ENCODE measurements at regions not wholly inside any gene's neighbourhood (a gene's known extent, or its start where the extent isn't known, plus 50 kb on each side); places are given as distances from the start of the nearest gene placed in this dataset.
"Not testable (repeated sequence)": the region's sequence is repeated elsewhere in the genome, so short reads cannot be mapped to it uniquely, and the experiment has no call there.

- H3K4me3 ChIP-seq (ENCODE audit: low read depth in 1 of 2, low read length in 2 of 2), result no peak overlapping the region
- no peaks in the 10 kb centered on the region for H3K4me1 ChIP-seq (ENCODE audit: control insufficient read depth in 1 of 2, insufficient read depth in 2 of 2, low read length in 2 of 2)
- no peak overlapping the region for H3K27ac ChIP-seq (ENCODE audit: low read length)
- no peaks in the 10 kb centered on the region for H3K36me3 ChIP-seq (ENCODE audit: control insufficient read depth in 1 of 2, insufficient read depth in 2 of 2, low read length in 2 of 2)
- no peaks in the 10 kb centered on the region for H3K27me3 ChIP-seq (ENCODE audit: low read depth, low read length)
- H3K9me3 ChIP-seq (ENCODE audit: control insufficient read depth in 1 of 2, low read length in 2 of 2), result peaks cover 0 to 3% of the 10 kb centered on the region in 2 donors
These were observed 129.8 kb upstream of the PRDX6 start for GRCh38 chr1:173347282-173347818.

- not testable (repeated sequence) for H3K36me3 ChIP-seq (ENCODE audit: control insufficient read depth in 1 of 2, insufficient read depth in 2 of 2, low read length in 2 of 2); H3K4me1 ChIP-seq (ENCODE audit: control insufficient read depth in 1 of 2, insufficient read depth in 2 of 2, low read length in 2 of 2); H3K9me3 ChIP-seq (ENCODE audit: control insufficient read depth in 1 of 2, low read length in 2 of 2); H3K27me3 ChIP-seq (ENCODE audit: low read depth, low read length); H3K4me3 ChIP-seq (ENCODE audit: low read depth in 1 of 2, low read length in 2 of 2); H3K27ac ChIP-seq (ENCODE audit: low read length)
These were observed 124.5 kb upstream of the PRDX6 start for GRCh38 chr1:173352635-173353034.

GRCh38 chr1:173353350-173353749 lies 123.8 kb upstream of the PRDX6 start:
- Histone ChIP-seq H3K4me3 (ENCODE audit: low read depth in 1 of 2, low read length in 2 of 2) (no peak overlapping the region), H3K9me3 (ENCODE audit: control insufficient read depth in 1 of 2, low read length in 2 of 2) (peaks cover 0 to 8% of the 10 kb centered on the region in 2 donors), H3K4me1 (ENCODE audit: control insufficient read depth in 1 of 2, insufficient read depth in 2 of 2, low read length in 2 of 2) (no peaks in the 10 kb centered on the region), H3K27ac (ENCODE audit: low read length) (no peak overlapping the region), H3K27me3 (ENCODE audit: low read depth, low read length) (no peaks in the 10 kb centered on the region), H3K36me3 (ENCODE audit: control insufficient read depth in 1 of 2, insufficient read depth in 2 of 2, low read length in 2 of 2) (no peaks in the 10 kb centered on the region)

GRCh38 chr1:173354937-173355280 lies 122.2 kb upstream of the PRDX6 start:
- Histone ChIP-seq H3K27ac (ENCODE audit: low read length) (no peak overlapping the region), H3K27me3 (ENCODE audit: low read depth, low read length) (no peaks in the 10 kb centered on the region), H3K4me3 (ENCODE audit: low read depth in 1 of 2, low read length in 2 of 2) (no peak overlapping the region), H3K4me1 (ENCODE audit: control insufficient read depth in 1 of 2, insufficient read depth in 2 of 2, low read length in 2 of 2) (no peaks in the 10 kb centered on the region), H3K36me3 (ENCODE audit: control insufficient read depth in 1 of 2, insufficient read depth in 2 of 2, low read length in 2 of 2) (no peaks in the 10 kb centered on the region), H3K9me3 (ENCODE audit: control insufficient read depth in 1 of 2, low read length in 2 of 2) (peaks cover 0 to 8% of the 10 kb centered on the region in 2 donors)

- no peak overlapping the region for H3K4me3 ChIP-seq (ENCODE audit: low read depth in 1 of 2, low read length in 2 of 2)
- H3K27ac ChIP-seq (ENCODE audit: low read length), result no peak overlapping the region
- no peaks in the 10 kb centered on the region for H3K4me1 ChIP-seq (ENCODE audit: control insufficient read depth in 1 of 2, insufficient read depth in 2 of 2, low read length in 2 of 2)
- no peaks in the 10 kb centered on the region for H3K27me3 ChIP-seq (ENCODE audit: low read depth, low read length)
- peaks cover 0 to 8% of the 10 kb centered on the region in 2 donors for H3K9me3 ChIP-seq (ENCODE audit: control insufficient read depth in 1 of 2, low read length in 2 of 2)
- H3K36me3 ChIP-seq (ENCODE audit: control insufficient read depth in 1 of 2, insufficient read depth in 2 of 2, low read length in 2 of 2), result no peaks in the 10 kb centered on the region
These were observed 121.7 kb upstream of the PRDX6 start for GRCh38 chr1:173355281-173356031.

GRCh38 chr1:173356191-173356762 lies 120.9 kb upstream of the PRDX6 start:
- peaks cover 0 to 8% of the 10 kb centered on the region in 2 donors for H3K9me3 ChIP-seq (ENCODE audit: control insufficient read depth in 1 of 2, low read length in 2 of 2)

GRCh38 chr1:173360487-173361063 lies 116.6 kb upstream of the PRDX6 start:
- Histone ChIP-seq H3K4me3 (ENCODE audit: low read depth in 1 of 2, low read length in 2 of 2) (no peak overlapping the region), H3K27ac (ENCODE audit: low read length) (no peak overlapping the region), H3K4me1 (ENCODE audit: control insufficient read depth in 1 of 2, insufficient read depth in 2 of 2, low read length in 2 of 2) (no peaks in the 10 kb centered on the region), H3K9me3 (ENCODE audit: control insufficient read depth in 1 of 2, low read length in 2 of 2) (no peaks in the 10 kb centered on the region), H3K27me3 (ENCODE audit: low read depth, low read length) (no peaks in the 10 kb centered on the region), H3K36me3 (ENCODE audit: control insufficient read depth in 1 of 2, insufficient read depth in 2 of 2, low read length in 2 of 2) (no peaks in the 10 kb centered on the region)

More at GRCh38 chr1:173356191-173356762, 120.9 kb upstream of the PRDX6 start:
- Histone ChIP-seq H3K4me3 (ENCODE audit: low read depth in 1 of 2, low read length in 2 of 2) (no peak overlapping the region), H3K27ac (ENCODE audit: low read length) (no peak overlapping the region), H3K36me3 (ENCODE audit: control insufficient read depth in 1 of 2, insufficient read depth in 2 of 2, low read length in 2 of 2) (no peaks in the 10 kb centered on the region), H3K27me3 (ENCODE audit: low read depth, low read length) (no peaks in the 10 kb centered on the region), H3K4me1 (ENCODE audit: control insufficient read depth in 1 of 2, insufficient read depth in 2 of 2, low read length in 2 of 2) (no peaks in the 10 kb centered on the region)

- Histone ChIP-seq H3K27me3 (ENCODE audit: low read depth, low read length) (no peaks in the 10 kb centered on the region), H3K9me3 (ENCODE audit: control insufficient read depth in 1 of 2, low read length in 2 of 2) (no peaks in the 10 kb centered on the region), H3K27ac (ENCODE audit: low read length) (no peak overlapping the region), H3K36me3 (ENCODE audit: control insufficient read depth in 1 of 2, insufficient read depth in 2 of 2, low read length in 2 of 2) (no peaks in the 10 kb centered on the region), H3K4me3 (ENCODE audit: low read depth in 1 of 2, low read length in 2 of 2) (no peak overlapping the region), H3K4me1 (ENCODE audit: control insufficient read depth in 1 of 2, insufficient read depth in 2 of 2, low read length in 2 of 2) (no peaks in the 10 kb centered on the region)
These were observed 114.6 kb upstream of the PRDX6 start for GRCh38 chr1:173362543-173362942.

GRCh38 chr1:173364827-173365226 lies 112.3 kb upstream of the PRDX6 start:
- Histone ChIP-seq H3K4me3 (ENCODE audit: low read depth in 1 of 2, low read length in 2 of 2) (no peak overlapping the region), H3K36me3 (ENCODE audit: control insufficient read depth in 1 of 2, insufficient read depth in 2 of 2, low read length in 2 of 2) (no peaks in the 10 kb centered on the region), H3K9me3 (ENCODE audit: control insufficient read depth in 1 of 2, low read length in 2 of 2) (peaks cover 0 to 4% of the 10 kb centered on the region in 2 donors), H3K27me3 (ENCODE audit: low read depth, low read length) (no peaks in the 10 kb centered on the region), H3K4me1 (ENCODE audit: control insufficient read depth in 1 of 2, insufficient read depth in 2 of 2, low read length in 2 of 2) (no peaks in the 10 kb centered on the region), H3K27ac (ENCODE audit: low read length) (no peak overlapping the region)

GRCh38 chr1:173365341-173365740 lies 111.8 kb upstream of the PRDX6 start:
- Histone ChIP-seq H3K4me3 (ENCODE audit: low read depth in 1 of 2, low read length in 2 of 2) (no peak overlapping the region), H3K9me3 (ENCODE audit: control insufficient read depth in 1 of 2, low read length in 2 of 2) (peaks cover 0 to 4% of the 10 kb centered on the region in 2 donors), H3K4me1 (ENCODE audit: control insufficient read depth in 1 of 2, insufficient read depth in 2 of 2, low read length in 2 of 2) (no peaks in the 10 kb centered on the region), H3K27ac (ENCODE audit: low read length) (no peak overlapping the region), H3K36me3 (ENCODE audit: control insufficient read depth in 1 of 2, insufficient read depth in 2 of 2, low read length in 2 of 2) (no peaks in the 10 kb centered on the region), H3K27me3 (ENCODE audit: low read depth, low read length) (no peaks in the 10 kb centered on the region)

- Histone ChIP-seq H3K36me3 (ENCODE audit: control insufficient read depth in 1 of 2, insufficient read depth in 2 of 2, low read length in 2 of 2) (no peaks in the 10 kb centered on the region), H3K9me3 (ENCODE audit: control insufficient read depth in 1 of 2, low read length in 2 of 2) (peaks cover 0 to 4% of the 10 kb centered on the region in 2 donors), H3K27me3 (ENCODE audit: low read depth, low read length) (no peaks in the 10 kb centered on the region), H3K4me1 (ENCODE audit: control insufficient read depth in 1 of 2, insufficient read depth in 2 of 2, low read length in 2 of 2) (no peaks in the 10 kb centered on the region), H3K27ac (ENCODE audit: low read length) (no peak overlapping the region), H3K4me3 (ENCODE audit: low read depth in 1 of 2, low read length in 2 of 2) (no peak overlapping the region)
These were observed 110.0 kb upstream of the PRDX6 start for GRCh38 chr1:173367136-173367535.

Data from muscle layer of duodenum (tissue), 2 donors.